ENCODE measurements at regions not wholly inside any gene's neighbourhood (a gene's known extent, or its start where the extent isn't known, plus 50 kb on each side); places are given as distances from the start of the nearest gene placed in this dataset.

DNA sequence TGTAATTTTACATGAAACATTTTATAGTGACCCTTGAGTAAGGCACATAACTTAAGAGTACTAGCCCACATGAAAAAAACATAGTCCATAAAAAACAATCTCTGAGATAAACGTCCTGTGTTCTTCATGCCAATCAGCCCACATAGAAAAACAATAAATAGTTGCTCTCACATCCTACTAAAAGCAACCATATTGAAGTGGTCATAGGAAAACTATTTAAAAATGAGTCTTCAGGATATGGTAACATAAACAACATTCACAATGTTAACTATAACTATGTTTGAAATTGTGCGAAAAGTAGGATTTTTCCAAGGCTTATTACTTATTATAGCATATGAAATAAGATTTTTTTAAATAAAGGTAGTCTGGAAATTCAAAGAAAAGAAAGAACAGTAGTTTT, 77.1 kb upstream of the EPHA5 start:
- DNase-seq (ENCODE audit: low read depth), result no peak

GRCh38 chr4:65738134-65738533, 67.8 kb upstream of the EPHA5 start:
- DNase-seq (ENCODE audit: low read depth), result no peak

- DNase-seq (ENCODE audit: low read depth), result no peak
These were observed 67.4 kb upstream of the EPHA5 start for GRCh38 chr4:65737672-65738071.

- DNase-seq (ENCODE audit: low read depth), result no peak
These were observed 54.7 kb upstream of the EPHA5 start for GRCh38 chr4:65724973-65725372.
